ENCODE measurements at regions not wholly inside any gene's neighbourhood (a gene's known extent, or its start where the extent isn't known, plus 50 kb on each side); places are given as distances from the start of the nearest gene placed in this dataset.

DNA sequence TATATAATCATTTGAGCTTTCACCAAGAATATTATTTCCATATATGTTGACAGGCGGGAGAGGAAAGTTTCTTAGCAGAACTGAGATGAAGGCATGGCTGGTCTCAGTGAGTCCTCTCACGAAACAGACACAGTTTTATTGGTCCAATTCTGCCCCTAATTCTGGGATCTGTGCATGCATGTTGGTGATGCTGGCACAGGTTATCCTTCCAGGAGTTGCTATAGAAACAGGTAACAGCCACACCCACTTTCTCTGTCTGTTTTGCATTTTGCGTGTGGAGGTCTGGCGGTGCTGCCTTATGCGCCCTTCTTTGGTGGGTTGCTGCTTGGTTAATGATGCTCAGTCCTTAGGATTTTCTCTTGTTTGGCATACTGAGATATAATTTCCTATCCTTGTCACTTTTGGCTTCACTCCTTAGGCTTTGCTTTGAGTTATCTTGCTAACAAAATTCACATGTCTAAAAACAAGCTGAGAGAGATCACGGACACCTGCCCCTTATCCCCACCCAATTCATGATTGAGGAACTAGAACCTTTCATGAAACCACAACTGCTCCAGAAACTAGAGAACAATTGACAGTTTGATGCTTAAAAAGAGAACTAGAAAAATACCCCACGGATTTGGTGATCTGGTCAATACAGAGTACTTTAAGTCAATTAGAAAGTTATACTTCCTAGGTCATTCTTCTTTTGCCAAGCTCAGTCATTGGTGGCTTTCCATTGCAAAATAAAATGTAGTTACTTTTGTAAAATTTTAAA is 189.3 kb downstream of the FAT3 start:
- DNase-seq (ENCODE audit: low spot score) = peak; percentile 4
- in situ Hi-C loops (cut with MboI; ENCODE audit: low sequenced_read_pairs, unreplicated experiment) = no loop called here
- TF ChIP-seq, protein P1, sequence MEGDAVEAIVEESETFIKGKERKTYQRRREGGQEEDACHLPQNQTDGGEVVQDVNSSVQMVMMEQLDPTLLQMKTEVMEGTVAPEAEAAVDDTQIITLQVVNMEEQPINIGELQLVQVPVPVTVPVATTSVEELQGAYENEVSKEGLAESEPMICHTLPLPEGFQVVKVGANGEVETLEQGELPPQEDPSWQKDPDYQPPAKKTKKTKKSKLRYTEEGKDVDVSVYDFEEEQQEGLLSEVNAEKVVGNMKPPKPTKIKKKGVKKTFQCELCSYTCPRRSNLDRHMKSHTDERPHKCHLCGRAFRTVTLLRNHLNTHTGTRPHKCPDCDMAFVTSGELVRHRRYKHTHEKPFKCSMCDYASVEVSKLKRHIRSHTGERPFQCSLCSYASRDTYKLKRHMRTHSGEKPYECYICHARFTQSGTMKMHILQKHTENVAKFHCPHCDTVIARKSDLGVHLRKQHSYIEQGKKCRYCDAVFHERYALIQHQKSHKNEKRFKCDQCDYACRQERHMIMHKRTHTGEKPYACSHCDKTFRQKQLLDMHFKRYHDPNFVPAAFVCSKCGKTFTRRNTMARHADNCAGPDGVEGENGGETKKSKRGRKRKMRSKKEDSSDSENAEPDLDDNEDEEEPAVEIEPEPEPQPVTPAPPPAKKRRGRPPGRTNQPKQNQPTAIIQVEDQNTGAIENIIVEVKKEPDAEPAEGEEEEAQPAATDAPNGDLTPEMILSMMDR (IDR thresholded peaks at IDR 0.05; ENCODE audit: borderline replicate concordance, control extremely low read depth, extremely low read depth, insufficient read depth, missing control alignments) = no peak

DNA sequence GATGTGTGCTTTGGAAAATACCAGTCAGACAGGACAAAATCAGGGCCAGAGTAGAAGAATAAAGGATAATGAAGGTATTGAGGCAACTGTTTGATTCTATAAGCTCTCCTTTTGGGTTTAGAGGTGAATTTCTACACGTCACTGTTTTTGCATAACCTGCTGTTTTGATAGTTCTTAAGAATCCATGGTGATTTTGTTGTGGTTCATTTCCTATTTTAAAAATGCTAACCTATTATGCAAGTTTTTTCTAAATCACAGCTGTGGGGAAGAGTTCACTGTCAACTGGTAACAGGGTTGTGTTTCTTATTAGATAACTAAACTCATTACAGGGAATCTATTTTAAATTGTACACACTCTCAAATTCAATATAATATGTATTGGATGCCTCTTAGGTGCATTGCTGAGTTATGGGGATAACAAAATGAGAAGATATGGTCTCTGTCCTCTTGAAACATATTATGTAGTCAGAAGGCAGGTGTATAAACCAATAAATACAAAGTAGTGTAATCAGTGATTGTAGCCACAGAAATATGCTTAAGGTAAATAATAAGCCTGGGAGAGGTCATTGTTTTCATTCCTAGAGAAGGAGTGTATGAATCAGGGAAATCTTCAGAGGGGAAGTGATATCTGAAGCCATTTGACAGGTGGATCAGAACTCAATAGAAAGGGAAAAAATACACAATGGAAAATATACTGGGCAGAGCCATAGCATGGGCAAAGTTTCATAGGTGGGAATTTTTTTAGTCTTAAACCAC is 192.5 kb downstream of the FAT3 start:
- in situ Hi-C loops (cut with MboI; ENCODE audit: low sequenced_read_pairs, unreplicated experiment) = no loop called here
- TF ChIP-seq, protein P1 (IDR thresholded peaks at IDR 0.05; ENCODE audit: borderline replicate concordance, control extremely low read depth, extremely low read depth, insufficient read depth, missing control alignments) = no peak
- no peak for DNase-seq (ENCODE audit: low spot score)

DNA sequence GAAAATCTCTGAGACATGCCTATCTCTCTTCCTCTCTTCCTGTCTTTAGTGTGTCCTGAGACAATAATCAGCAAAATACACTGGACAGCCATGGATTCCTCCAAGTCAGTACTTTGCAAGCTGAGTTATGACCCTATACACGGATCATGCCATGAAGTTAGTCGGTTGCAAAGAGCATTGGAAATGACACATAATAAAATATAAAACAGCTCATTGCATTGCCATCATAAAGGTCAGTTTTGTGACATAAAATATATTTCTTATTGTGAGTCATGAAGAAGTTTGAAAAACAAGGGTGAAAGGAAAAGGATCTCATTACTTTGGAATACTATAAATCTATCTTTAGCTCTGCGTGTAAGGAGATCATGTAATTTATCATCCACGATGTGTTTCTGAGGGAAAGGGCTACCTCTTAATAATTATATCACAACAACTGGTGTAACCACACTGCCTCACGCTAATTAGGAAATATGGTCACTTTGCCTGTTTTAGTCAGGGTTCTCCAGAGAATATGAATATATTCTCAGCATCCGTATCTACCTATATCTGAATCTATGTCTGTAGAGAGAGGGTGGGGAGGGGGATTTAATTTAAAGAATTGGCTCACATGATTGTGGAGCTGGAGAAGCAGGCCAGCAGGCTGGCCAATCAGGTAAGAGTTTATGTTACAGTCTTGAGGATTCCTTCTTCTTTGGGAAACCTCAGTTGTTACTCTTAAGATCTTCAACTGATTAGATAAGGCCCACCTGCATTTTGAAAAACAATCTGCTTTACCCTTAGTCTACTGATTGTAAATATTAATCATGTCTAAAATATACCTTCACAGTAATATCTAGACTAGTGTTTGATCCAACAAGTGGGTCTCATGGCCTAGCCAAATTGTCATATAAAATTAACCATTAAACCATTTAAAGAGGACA is 198.8 kb downstream of the FAT3 start:
- DNase-seq (ENCODE audit: low spot score) = no peak
- TF ChIP-seq, protein P1 (IDR thresholded peaks at IDR 0.05; ENCODE audit: borderline replicate concordance, control extremely low read depth, extremely low read depth, insufficient read depth, missing control alignments) = no peak
- in situ Hi-C loops (cut with MboI; ENCODE audit: low sequenced_read_pairs, unreplicated experiment) = no loop called here

DNA sequence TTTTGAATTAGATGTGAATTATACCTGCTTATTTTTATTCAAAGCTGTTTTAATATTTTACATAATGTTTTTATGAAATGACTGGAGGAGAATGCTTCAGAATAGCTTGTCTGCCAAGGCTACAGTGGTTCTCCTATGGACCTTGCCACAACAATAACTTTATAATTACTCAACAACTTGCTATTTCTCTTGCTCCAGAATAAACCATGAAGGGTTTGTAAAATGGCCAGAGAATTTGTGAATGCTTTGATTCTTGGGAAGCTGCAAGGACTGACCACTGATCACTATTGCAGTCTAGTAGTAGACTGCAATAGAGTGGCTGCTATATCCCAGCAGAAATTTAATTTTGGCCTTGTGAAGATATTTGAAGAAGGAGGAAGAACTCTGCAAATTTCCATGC is 199.7 kb downstream of the FAT3 start:
- TF ChIP-seq, protein P1 (IDR thresholded peaks at IDR 0.05; ENCODE audit: borderline replicate concordance, control extremely low read depth, extremely low read depth, insufficient read depth, missing control alignments) = no peak
- no peak for DNase-seq (ENCODE audit: low spot score)
- in situ Hi-C loops (cut with MboI; ENCODE audit: low sequenced_read_pairs, unreplicated experiment) = no loop called here

DNA sequence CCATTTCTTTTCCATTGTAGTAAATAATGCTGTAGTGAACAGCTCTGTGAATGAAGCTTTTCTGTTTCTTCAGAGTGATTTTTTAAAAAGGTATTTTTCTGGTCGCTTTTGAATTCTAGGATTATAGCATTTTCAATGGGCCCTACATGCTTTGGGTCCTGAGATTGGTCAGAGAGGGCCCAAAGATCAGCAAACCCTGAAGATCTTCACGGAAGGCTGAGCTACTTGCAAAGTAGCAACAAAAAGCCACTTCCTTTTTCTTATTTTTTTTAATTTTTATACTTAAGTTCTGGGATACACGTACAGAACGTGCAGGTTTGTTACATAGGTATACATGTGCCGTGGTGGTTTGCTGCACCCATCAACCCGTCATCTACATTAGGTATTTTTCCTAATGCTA is 200.5 kb downstream of the FAT3 start:
- TF ChIP-seq, protein P1 (IDR thresholded peaks at IDR 0.05; ENCODE audit: borderline replicate concordance, control extremely low read depth, extremely low read depth, insufficient read depth, missing control alignments) = no peak
- in situ Hi-C loops (cut with MboI; ENCODE audit: low sequenced_read_pairs, unreplicated experiment) = no loop called here
- no peak for DNase-seq (ENCODE audit: low spot score)

DNA sequence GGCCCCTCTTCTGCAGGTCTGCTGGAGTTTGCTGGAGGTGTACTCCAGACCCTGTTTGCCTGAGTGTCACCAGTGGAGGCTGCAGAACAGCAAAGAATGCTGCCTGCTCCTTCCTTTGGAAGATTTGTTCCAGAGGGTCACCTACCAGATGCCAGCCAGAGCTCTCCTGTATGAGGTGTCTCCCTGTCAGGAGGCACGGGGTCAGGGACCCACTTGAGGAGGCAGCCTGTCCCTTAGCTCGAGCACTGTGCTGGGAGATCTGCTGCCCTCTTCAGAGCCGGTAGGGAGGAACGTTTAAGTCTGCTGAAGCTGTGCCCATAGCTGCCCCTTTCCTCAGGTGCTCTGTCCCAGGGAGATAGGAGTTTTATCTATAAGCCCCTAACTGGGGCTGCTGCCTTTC is 207.9 kb downstream of the FAT3 start:
- in situ Hi-C loops (cut with MboI; ENCODE audit: low sequenced_read_pairs, unreplicated experiment) = no loop called here
- TF ChIP-seq, protein P1 (IDR thresholded peaks at IDR 0.05; ENCODE audit: borderline replicate concordance, control extremely low read depth, extremely low read depth, insufficient read depth, missing control alignments) = no peak
- no peak for DNase-seq (ENCODE audit: low spot score)
